ENCODE measurements at regions not wholly inside any gene's neighbourhood (a gene's known extent, or its start where the extent isn't known, plus 50 kb on each side); places are given as distances from the start of the nearest gene placed in this dataset.
"Not testable (repeated sequence)": the region's sequence is repeated elsewhere in the genome, so short reads cannot be mapped to it uniquely, and the experiment has no call there.

DNA sequence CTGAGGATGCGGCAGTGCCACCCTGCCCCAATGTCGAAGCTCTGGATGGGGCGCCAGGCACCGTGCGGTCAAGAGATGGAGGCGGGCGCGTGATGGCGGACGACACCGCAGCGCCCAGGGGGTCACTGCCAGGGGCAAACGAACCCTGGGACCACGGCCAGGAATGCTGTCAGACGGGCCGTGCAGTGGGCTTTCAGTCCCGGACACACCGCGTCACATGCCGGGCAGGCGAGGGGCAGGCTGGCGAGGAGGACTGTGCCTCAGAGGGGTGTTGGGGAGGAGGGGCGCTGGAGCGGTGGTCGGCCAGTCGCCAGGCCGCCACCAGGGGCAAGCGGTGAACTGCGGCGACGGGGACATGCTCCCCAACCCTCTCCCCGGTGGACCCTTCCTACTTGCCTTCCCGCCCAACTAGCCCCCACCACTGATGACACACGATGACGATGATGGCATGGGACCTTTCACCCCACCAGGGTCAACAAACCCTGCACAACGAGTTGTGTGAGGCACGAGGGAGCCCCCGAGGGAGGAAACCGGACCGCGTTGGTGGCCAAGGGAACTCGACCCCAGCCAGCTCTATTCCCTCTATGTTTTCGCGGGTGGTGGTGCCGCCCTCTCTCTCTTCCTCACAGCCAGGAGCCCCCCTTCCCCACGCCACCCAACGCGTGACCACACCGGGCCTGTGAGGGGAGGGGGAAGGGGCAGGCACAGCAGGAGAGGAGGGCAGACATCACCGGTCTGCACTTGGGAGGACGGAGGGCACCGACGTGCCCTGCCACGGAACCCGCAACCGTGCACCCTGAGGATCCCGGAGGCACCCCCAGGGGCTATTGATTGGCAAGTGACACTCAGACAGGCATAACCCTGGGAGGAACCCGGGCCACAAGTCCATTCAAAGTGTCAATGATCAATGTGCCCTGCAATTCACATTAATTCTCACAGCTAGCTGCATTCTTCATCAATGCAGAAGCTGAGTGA lies 1960.9 kb upstream of the DEFB115 start:
- no peak for DNase-seq (ENCODE audit: low read depth in 1 of 2, low spot score in 1 of 2)

DNA sequence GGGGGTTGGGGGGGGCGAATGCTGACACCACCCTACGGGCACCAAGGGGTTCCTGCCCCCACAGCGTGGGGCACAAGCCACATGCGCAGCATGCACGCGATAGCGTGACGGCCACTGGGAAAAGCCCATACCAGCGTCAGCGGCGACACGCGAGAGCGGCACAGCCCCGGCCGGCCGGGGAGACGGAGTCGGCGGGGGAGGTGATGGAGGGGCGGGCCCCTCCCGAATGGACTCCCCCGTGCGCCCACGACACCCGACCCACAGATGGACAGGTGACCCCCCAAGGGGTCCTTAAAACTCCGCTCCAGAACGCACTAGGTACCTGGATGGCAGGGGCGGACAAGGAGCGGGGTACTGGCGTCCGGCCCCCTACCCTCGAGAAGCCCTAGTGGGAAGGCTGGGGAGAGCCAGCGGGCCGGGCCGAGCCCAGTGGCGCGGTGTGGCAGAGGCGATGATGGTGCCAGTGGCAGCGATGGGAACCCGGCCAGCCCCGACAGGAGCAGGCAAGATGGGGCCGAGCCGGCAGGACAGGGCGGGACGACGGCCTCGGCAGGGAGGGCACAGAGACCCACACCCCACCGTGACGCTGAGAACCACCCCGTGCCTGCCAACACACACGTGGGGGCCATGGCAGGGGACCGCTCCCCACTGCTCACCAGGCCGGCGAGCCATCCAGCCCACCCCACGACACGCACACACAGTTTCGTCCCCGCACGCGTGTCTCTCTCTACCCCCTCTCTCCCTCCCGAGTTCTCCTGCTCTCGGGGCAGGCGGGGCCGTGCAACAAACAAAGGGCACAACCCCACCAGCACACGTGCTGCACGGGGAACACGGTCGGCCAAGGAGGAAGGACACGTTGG lies 1959.8 kb upstream of the DEFB115 start:
- no peak for DNase-seq (ENCODE audit: low read depth in 1 of 2, low spot score in 1 of 2)

DNA sequence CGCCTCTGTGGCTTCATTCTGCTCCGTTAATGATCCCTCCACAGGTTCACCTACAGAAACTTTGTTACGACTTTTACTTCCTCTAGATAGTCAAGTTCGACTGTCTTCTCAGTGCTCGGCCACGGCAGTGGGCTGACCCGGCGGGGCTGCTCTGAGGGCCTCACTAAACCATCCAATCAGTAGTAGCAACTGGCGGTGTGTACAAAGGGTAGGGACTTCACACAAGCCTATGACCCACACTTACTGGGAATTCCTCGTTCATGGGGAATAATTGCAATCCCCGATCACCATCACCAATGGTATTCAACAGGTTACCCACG lies 1959.2 kb upstream of the DEFB115 start:
- DNase-seq (ENCODE audit: low read depth in 1 of 2, low spot score in 1 of 2): no peak

DNA sequence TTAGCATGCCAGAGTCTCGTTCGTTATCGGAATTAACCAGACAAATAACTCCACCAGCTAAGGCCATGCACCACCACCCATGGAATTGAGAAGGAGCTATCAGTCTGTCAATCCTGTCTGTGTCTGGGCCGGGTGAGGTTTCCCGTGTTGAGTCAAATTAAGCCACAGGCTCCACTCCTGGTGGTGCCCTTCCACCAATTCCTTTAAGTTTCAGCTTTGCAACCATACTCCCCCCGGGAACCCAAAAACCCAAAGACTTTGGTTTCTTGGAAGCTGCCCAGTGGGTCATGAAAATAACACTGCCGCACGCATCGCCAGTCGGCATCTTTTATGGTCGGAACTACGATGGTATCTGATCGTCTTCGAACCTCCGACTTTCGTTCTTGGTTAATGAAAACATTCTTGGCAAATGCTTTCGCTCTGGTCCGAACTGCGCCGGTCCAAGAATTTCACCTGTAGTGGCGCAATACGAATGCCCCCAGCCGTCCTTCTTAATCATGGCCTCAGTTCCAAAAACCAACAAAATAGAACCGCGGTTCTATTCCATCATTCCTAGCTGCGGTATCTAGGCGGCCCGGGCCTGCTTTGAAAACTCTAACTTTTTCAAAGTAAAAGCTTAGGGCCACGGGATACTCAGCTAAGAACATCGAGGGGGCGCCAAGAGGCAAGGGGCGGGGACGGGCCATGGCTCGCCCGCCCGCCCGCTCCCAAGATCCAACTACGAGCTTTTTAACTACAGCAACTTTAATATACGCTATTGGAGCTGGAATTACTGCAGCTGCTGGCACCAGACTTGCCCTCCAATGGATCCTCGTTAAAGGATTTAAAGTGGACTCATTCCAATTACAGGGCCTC lies 1958.5 kb upstream of the DEFB115 start:
- no peak for DNase-seq (ENCODE audit: low read depth in 1 of 2, low spot score in 1 of 2)

DNA sequence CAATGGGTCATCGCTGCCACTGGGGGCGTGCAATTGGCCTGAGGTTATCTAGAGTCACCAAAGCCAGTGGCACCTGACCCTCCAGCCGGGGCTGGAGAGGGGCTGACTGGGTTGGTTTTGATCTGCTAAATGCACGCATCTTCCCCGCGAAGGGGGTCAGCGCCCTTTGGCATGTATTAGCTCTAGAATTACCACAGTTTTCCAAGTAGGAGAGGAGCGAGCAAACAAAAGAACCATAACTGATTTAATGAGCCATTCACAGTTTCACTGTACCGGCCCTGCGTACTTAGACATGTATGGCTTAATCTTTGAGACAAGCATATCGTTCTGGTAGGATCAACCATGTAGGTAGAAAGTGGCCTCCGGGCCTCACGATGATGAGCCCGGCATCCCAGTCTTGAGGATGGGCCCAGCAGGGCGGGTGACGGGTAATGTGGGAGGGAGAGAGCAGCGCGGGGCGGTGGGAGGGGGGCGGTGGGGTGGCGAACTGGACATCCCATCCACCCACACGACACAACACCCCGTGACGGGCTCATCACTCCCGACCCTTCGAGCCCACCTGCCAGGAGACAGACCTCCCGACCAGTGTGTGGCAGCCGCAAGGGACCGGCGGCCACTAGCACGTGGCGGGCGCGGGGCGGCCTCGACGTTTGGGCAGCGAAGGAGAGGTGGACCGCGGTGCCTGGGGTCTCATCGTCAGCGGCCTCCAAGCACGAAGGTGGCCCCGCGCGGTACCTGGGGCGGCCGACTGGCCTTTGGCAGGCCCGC lies 1957.5 kb upstream of the DEFB115 start:
- no peak for DNase-seq (ENCODE audit: low read depth in 1 of 2, low spot score in 1 of 2)

DNA sequence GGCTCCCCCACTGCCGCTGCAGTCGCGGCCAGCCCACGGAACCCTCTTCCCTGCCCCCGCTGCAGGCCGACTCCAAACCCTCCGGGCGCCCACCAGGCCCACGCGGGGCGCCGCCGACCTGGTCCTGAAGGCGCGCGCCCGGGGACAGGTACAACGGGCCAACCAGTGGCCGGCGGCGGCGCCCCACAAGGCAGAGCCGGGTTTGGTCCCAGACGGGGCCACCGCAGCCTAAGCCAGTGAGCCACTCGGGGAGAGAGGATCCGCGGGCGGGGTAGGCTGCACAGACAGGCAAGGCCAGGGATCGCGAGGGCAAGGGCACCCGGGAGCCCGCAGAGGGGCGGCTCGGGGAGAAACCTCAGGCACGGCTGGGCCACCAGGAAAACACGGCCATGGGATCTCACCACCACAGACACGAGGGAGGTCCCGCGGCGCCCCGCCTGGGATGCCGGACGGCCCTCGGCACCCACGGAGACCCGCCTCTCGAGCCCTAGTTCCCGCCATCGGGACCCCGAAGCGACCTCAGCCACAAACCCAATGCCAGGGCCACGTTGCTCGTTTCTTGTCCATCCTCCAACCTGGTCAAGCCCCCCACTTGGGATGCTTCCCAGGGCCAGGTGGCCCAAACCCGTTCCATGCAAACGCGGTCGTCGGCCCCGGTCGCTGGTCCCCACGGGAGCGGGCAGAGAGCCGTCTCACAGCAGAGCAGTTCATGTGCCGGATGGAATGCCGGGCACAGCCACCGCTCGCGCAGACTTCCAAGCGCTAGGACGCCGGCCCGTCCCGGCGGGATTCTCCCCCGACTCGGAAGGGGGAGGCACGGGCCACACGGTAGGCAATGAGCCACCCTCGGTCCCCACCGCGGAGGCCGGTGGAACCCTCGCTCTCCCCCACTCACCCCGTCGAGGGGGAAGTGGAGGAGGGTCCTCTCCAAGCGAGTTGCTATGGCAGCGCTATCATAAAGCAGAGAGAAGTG lies 1956.6 kb upstream of the DEFB115 start:
- DNase-seq (ENCODE audit: low read depth in 1 of 2, low spot score in 1 of 2): no peak

DNA sequence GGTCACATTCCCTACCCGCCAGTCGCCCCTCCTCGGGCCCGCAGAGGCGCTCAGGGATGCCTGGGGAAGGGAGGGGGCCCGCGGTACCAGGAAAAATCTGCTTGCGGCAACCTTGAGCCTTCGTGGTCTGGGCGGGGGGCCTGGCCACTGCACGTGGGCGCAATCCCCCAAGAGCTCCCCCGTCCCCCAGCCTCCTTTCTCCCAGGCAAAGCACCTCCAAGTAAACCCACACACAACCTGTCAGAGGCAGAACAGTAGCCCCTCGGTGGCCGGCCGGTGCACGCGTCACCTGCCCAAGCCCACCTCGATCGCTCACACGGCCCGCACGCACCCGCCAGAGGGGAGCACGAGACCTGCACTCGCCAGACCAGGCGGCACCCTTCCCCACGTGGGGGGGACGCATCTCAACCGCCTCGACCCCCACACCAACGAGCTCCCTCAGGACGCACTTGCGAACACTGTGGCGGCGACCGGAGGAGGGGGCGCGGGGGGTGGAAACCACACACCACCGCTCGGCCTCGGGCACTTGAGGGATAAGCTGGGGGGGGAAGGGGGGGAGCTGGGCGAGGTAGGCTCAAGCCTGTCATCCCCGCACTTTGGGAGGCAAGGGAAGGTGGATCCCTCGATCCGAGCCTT lies 1955.7 kb upstream of the DEFB115 start:
- DNase-seq (ENCODE audit: low read depth in 1 of 2, low spot score in 1 of 2): no peak

DNA sequence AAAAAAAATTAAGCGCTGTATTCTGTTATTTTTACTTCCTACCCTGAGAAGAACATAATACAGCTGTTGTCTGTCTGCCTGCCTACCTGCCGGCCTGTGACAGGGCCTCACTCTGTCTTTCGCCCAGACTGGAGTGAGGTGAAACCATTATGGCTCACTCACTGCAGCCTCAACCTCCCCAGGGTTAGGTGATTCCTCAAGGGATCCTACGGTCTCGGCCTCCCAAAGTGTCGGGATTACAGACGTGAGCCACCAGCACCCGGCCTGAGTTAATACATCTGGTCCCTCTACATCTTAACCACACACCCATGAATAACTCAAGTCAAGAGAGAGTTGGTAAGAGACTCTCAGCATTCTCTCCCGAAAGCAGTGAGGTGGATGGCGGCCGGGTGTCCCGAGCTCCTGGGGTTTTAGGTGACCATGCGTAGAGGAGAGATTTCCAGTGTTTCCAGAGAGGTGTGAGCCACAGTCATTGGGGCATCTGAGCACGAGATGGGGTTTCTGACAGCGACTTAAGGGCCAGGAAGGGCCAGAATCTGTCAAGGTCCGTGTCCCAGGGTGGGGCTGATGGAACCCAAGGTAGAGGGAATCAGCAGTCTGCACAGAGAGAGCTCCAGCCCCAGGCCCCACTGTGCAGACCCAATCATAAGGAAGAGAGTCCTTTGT lies 1954.4 kb upstream of the DEFB115 start:
- no peak for DNase-seq (ENCODE audit: low read depth in 1 of 2, low spot score in 1 of 2)

DNA sequence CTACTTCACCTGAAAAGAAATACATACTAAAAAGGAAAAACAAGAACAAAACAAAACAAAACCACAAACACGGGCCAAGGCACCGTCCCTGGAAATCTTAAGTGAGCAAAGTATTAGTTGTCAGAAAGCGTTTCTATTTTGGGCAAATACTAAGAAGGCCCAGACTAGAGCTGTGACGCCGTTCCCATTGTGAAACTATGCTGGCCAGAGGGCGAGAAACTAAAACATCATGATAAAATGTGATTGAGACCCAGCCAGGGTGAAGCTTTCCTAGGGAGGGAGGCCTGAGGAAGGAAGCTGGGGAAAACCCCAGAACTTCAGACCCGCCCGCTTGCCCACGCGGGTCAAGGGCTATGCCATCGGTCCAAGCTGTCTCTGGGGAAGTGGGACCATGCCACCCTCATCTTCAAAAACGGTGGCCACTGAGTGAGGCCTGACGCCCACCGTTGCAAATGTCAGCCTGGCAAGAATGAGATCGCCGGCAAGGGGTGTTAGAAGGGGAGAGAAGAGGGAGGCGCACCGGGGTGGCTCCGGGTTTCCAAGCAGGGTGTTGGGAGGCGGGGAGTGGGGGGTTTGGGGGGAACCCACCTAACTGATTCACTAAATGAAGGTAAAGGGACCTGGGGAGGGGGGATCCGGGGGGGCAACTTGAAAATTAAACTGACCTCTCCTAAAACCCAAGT lies 1950.9 kb upstream of the DEFB115 start:
- DNase-seq (ENCODE audit: low read depth in 1 of 2, low spot score in 1 of 2): no peak

DNA sequence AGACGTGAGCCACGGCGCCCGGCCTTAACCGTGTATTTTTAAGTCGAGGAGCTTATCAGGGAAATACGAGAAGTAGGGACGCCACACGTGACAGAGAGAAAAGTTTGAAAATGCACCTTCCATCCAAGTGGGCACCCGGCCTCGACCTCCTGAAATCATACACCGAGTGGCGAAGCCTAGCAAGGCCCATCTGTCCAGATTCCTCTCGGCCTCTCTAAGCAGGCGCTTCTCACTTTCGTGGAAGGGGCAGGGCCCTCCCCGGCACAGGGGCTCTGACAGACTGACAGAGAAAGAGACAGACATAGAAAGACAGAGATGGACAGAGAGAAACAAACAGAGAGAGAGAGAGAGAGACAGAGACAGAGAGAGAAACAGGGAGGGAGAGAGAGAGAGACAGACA lies 1950.0 kb upstream of the DEFB115 start:
- not testable (repeated sequence) for DNase-seq (ENCODE audit: low read depth in 1 of 2, low spot score in 1 of 2)

DNA sequence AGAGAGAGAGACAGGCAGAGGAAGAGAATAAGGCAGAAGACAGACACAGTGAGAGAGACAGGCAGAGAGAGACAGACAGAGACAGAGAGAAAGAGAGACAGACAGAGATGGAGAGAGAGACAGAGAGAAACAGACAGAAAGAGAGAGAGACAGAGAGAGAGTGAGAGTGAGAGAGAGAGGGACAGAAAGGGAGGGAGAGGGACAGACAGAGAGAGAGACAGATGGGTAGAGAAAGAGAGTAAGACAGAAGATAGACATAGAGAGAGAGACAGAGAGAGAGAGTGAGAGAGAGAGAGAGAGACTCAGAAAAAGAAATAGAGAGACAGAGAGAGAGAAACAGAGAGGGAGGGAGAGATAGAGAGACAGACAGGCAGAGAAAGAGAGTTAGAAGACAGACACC lies 1948.5 kb upstream of the DEFB115 start:
- DNase-seq (ENCODE audit: low read depth in 1 of 2, low spot score in 1 of 2): not testable (repeated sequence)

DNA sequence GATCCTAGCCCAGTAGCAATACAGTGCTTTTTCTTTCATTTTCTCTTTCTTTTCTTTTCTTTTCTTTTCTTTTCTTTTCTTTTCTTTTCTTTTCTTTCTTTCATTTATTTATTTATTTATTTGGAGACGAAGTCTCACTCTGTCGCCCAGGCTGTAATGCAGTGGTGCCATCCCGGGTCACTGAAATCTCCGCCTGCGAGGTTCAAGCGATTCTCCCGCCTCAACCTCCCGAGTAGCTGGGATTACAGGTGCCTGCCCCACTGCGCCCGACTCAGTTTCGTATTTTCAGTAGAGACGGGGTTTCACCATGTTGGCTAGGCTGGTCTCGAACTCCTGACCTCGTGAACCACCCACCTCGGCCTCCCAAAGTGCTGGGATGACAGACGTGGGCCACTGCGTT lies 1948.0 kb upstream of the DEFB115 start:
- not testable (repeated sequence) for DNase-seq (ENCODE audit: low read depth in 1 of 2, low spot score in 1 of 2)

DNA sequence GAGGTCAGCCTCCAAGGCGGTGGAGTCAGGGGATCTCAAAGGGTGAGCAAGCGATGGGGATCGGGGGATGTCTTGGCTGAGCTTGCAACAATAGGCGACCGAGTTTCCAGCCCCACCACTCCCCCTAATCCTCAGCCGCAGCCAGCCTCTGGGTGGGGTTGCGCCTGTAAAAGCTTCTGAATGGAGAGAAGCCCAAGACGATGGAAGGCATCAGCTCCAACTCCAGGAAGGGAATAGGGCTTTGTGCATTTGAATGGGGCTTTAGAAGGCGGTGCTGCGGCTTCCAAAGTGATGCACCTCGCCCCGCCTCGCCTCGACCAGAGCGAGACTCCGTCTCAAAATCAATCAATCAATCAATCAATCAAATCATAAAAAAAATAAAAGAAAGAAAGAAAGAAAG lies 1946.4 kb upstream of the DEFB115 start:
- DNase-seq (ENCODE audit: low read depth in 1 of 2, low spot score in 1 of 2): not testable (repeated sequence)

DNA sequence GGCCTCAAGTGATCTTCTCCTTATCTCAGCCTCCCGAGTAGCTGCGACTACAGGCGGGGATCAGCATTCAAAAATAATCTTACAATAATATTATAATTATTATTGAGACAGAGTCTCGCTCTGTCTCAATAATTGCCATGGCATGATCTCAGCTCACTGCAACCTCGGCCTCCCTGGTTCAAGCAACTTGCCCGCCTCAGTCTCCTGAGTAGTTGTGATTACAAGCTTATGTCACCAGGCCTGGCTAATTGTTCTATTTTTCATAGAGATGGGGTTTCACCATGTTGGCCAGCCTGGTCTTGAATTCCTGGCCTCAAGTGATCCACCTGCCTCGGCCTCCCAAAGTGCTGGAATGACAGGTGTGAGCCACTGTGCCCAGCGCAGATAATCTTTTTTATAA lies 1944.8 kb upstream of the DEFB115 start:
- not testable (repeated sequence) for DNase-seq (ENCODE audit: low read depth in 1 of 2, low spot score in 1 of 2)

DNA sequence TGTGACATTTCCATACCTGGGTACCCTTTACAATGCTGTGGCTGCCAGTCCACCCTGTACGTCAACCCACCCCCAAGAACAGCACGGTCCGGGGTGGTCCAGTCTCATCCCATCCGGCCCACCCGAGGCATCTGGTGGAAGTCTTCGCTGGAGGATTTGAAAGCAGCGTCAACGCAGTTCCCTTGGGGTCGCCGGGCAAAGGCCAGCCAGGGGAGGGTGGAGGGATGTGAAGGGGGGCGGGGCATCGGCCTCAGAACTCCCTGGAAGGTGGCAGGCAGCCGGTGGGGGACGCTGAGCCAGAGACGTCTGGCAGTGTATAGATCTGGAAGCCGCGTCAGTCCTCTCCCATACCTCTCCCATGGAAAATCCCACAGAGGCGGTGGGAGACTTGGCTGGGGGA lies 1944.0 kb upstream of the DEFB115 start:
- no peak for DNase-seq (ENCODE audit: low read depth in 1 of 2, low spot score in 1 of 2)

DNA sequence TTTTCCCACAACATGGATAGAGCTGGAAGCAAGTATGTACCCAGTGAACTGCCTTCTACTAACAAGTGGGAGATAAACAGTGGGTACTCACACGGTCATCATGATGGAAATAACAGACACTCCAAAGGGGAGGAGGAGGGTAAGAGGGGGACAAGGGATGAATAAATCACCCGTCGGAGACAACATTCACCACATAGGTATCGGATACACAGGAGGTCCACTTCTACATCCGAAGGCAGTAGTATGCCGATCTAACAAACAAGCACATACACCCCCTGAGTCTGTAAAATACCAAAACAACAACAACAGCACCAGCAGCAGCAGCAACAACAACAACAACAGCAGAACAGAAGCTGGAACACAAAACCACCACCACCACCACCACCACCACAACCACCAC lies 1943.2 kb upstream of the DEFB115 start:
- no peak for DNase-seq (ENCODE audit: low read depth in 1 of 2, low spot score in 1 of 2)

DNA sequence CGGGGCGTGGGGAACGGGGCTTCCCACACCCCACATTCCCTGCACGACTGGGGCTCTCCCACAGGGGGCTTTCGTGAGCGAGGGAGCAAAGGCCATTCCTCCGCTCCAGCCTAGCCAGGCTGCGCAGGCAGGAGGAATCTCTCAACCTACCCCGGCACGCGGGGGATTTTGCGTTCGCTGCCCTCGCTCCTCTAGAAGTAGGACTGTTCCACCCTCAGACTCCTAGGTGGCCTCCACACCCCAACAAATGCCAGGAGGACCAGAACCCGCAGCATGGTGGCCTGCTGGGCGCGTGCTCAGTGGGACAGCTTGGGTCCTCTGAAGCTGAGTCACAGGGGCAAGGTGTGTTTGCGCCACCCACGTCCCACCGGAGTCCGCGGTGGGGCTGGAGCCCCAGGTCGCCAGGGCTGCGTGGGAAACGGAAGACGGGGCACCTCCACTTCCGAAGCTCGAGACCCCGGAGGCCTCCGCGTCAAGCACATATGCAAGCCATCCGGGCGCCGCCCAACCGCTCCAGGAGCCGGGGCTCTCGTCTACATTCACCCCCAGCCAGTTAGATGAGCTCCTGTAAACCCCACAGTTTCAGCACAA lies 1938.5 kb upstream of the DEFB115 start:
- no peak for DNase-seq (ENCODE audit: low read depth in 1 of 2, low spot score in 1 of 2)

Measured in stimulated activated CD4-positive, alpha-beta T cell treated with anti-CD3 and anti-CD28 coated beads, Interleukin-15, amount 100 ng/mL, for 1 hour (primary cell).